ENCODE measurements at regions not wholly inside any gene's neighbourhood (a gene's known extent, or its start where the extent isn't known, plus 50 kb on each side); places are given as distances from the start of the nearest gene placed in this dataset.

- H3K27me3 ChIP-seq (ENCODE audit: control insufficient read depth, insufficient read depth, low read length) = no peaks in the 10 kb centered on the region
- no peaks in the 10 kb centered on the region for H3K9me3 ChIP-seq (ENCODE audit: control insufficient read depth, insufficient read depth, low read length)
- H3K27ac ChIP-seq (ENCODE audit: low read depth, low read length) = no peak overlapping the region
- ChIA-PET POLR2A (no interaction called here), CTCF (interaction anchor here (0.7 kb wide), 1 partner anchor 393 kb away, joined by 3 read pairs; no protein-coding TSS in a partner anchor)
- DNase-seq (ENCODE audit: low read depth, low spot score) = no peak
- H3K4me3 ChIP-seq (ENCODE audit: low read depth, low read length) = no peak overlapping the region
- TF ChIP-seq, protein P1, sequence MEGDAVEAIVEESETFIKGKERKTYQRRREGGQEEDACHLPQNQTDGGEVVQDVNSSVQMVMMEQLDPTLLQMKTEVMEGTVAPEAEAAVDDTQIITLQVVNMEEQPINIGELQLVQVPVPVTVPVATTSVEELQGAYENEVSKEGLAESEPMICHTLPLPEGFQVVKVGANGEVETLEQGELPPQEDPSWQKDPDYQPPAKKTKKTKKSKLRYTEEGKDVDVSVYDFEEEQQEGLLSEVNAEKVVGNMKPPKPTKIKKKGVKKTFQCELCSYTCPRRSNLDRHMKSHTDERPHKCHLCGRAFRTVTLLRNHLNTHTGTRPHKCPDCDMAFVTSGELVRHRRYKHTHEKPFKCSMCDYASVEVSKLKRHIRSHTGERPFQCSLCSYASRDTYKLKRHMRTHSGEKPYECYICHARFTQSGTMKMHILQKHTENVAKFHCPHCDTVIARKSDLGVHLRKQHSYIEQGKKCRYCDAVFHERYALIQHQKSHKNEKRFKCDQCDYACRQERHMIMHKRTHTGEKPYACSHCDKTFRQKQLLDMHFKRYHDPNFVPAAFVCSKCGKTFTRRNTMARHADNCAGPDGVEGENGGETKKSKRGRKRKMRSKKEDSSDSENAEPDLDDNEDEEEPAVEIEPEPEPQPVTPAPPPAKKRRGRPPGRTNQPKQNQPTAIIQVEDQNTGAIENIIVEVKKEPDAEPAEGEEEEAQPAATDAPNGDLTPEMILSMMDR (IDR thresholded peaks at IDR 0.05; ENCODE audit: low read depth, low read length) = no peak
Measured at GRCh38 chr20:39480276-39481043, 518.3 kb downstream of the DHX35 start.

DNA sequence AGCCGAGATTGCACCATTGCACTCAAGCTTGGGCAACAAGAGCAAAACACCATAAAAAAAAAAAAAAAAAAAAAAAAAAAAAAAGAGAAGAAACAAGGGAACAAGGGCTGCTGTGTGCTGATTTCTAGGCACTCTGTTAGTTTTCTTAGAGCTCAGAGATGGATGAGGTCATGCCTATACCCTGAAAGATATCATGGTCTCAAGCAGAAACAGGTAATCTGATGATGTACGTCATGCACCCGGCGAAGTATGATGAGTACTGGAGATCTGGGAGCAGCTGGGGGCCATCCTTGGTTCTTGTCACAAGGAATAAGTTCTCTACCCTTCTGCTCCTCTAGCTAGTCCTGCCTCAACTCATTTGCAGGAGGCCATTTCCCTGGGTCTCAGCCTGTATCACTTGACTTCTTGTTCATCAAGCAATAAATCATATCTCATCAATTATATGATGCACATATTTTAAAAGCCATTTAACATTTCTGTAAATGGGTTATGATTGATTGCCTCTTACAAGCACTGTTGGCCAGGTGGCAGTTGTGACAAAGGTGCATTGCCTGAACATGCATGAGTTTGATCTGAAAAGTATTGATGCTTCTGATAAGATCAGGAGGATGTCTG, 517.2 kb downstream of the DHX35 start:
- H3K9me3 ChIP-seq (ENCODE audit: control insufficient read depth, insufficient read depth, low read length) = no peaks in the 10 kb centered on the region
- TF ChIP-seq, protein P1 (IDR thresholded peaks at IDR 0.05; ENCODE audit: low read depth, low read length) = no peak
- POLR2A ChIA-PET = no interaction called here
- H3K27me3 ChIP-seq (ENCODE audit: control insufficient read depth, insufficient read depth, low read length) = no peaks in the 10 kb centered on the region
- no peak overlapping the region for H3K4me3 ChIP-seq (ENCODE audit: low read depth, low read length)
- CTCF ChIA-PET = no interaction called here
- no peak overlapping the region for H3K27ac ChIP-seq (ENCODE audit: low read depth, low read length)
- DNase-seq (ENCODE audit: low read depth, low spot score) = no peak

DNA sequence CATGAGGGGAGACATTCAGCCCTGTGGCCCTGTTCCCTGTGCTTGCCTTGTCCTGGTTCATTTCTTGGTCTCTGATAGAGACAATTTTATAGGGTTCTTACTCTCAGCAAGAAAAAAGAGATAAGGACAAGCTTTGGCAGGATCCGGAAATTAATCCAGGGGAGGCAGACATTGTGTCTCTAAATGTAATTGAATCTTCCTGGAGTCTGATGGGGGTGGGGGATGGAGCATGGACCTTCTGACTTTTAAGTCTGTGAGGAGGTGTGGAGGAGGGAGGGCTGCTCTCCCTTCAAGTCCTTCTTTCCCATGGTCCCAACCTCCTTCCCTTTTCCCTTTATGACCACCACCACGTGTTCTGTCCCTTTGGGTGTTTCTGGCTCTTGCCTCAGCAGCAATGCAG, 512.7 kb downstream of the DHX35 start:
- DNase-seq (ENCODE audit: low read depth, low spot score) = no peak
- Histone ChIP-seq H3K4me3 (ENCODE audit: low read depth, low read length) (no peak overlapping the region), H3K27me3 (ENCODE audit: control insufficient read depth, insufficient read depth, low read length) (no peaks in the 10 kb centered on the region), H3K27ac (ENCODE audit: low read depth, low read length) (no peak overlapping the region), H3K9me3 (ENCODE audit: control insufficient read depth, insufficient read depth, low read length) (peaks cover 4% of the 10 kb centered on the region; the same call in 1 of the 2 replicates)
- ChIA-PET POLR2A (no interaction called here), CTCF (no interaction called here)
- TF ChIP-seq, protein P1 (IDR thresholded peaks at IDR 0.05; ENCODE audit: low read depth, low read length) = no peak

- Histone ChIP-seq H3K27me3 (ENCODE audit: control insufficient read depth, insufficient read depth, low read length) (no peaks in the 10 kb centered on the region), H3K9me3 (ENCODE audit: control insufficient read depth, insufficient read depth, low read length) (peaks cover 4% of the 10 kb centered on the region; the same call in 1 of the 2 replicates), H3K27ac (ENCODE audit: low read depth, low read length) (no peak overlapping the region), H3K4me3 (ENCODE audit: low read depth, low read length) (no peak overlapping the region)
- TF ChIP-seq, protein P1 (IDR thresholded peaks at IDR 0.05; ENCODE audit: low read depth, low read length) = no peak
- ChIA-PET CTCF (no interaction called here), POLR2A (no interaction called here)
- no peak for DNase-seq (ENCODE audit: low read depth, low spot score)
Measured at GRCh38 chr20:39473536-39473935, 511.4 kb downstream of the DHX35 start.

DNA sequence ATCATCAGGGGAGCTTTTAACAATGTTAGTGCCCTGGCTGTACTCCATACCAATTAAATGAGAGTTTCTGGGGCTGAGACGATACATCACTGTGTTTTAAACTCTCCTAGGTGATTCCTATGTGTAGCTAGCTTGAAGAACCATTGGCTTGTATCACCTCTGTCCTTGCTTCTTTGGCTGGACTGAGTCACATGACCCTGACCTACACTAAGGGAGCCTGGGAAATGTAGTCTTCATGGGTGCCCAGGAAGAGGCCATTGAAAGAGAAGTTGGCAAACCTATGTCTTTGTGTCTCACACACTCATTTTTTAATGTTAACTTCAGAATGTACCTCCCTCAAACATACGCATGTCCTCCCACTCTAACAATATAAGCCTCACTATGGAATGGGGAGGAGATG, 506.6 kb downstream of the DHX35 start:
- TF ChIP-seq, protein P1 (IDR thresholded peaks at IDR 0.05; ENCODE audit: low read depth, low read length) = no peak
- ChIA-PET CTCF (no interaction called here), POLR2A (no interaction called here)
- DNase-seq (ENCODE audit: low read depth, low spot score) = no peak
- Histone ChIP-seq H3K27me3 (ENCODE audit: control insufficient read depth, insufficient read depth, low read length) (no peaks in the 10 kb centered on the region), H3K27ac (ENCODE audit: low read depth, low read length) (no peak overlapping the region), H3K4me3 (ENCODE audit: low read depth, low read length) (no peak overlapping the region), H3K9me3 (ENCODE audit: control insufficient read depth, insufficient read depth, low read length) (peaks cover 4% of the 10 kb centered on the region; the same call in 1 of the 2 replicates)

Data from AG04450 (cell line).